GM23338 (cell line): ENCODE measurements at regions not wholly inside any gene's neighbourhood (a gene's known extent, or its start where the extent isn't known, plus 50 kb on each side); places are given as distances from the start of the nearest gene placed in this dataset.

Experiments
- ATAC-seq: fragments of 200-7000 bp; cut with Tn5 transposase; 3 replicates; pipeline ENCODE4 v1.9.1; 2020
- DNase-seq: peaks from one replicate; pipeline ENCODE4 v3.0.0-alpha.2; 2015; ENCODE audit warnings: low spot score
- H2AFZ ChIP-seq: fragments of 200-600 bp; sonication (generic); 2 replicates; pipeline ENCODE4 v1.8.0; 2016; ENCODE audit warnings: antibody characterized with exemption, mild to moderate bottlenecking, moderate library complexity
- H3F3A ChIP-seq: fragments of 200-600 bp; sonication (generic); replicated peaks from 2 replicates; pipeline ENCODE4 v1.8.0; 2017; ENCODE audit warnings: antibody characterized with exemption, mixed run types, low read depth
- H3K27ac ChIP-seq: fragments of 200-600 bp; sonication (generic); 2 replicates; pipeline ENCODE4 v1.6.1; 2016; ENCODE audit warnings: low read depth
- H3K27me3 ChIP-seq: fragments of 200-600 bp; sonication (generic); 2 replicates; pipeline ENCODE4 v1.8.0; 2016; ENCODE audit warnings: mild to moderate bottlenecking, mixed run types, moderate library complexity; ENCODE audit not compliant: insufficient read depth
- H3K36me3 ChIP-seq: fragments of 200-600 bp; sonication (generic); 2 replicates; pipeline ENCODE4 v1.8.0; 2016; ENCODE audit warnings: mild to moderate bottlenecking; ENCODE audit not compliant: insufficient read depth
- H3K4me1 ChIP-seq: fragments of 200-600 bp; sonication (generic); 2 replicates; pipeline ENCODE4 v1.8.0; 2016; ENCODE audit warnings: mild to moderate bottlenecking, moderate library complexity; ENCODE audit not compliant: insufficient read depth
- H3K4me2 ChIP-seq: fragments of 200-600 bp; sonication (generic); 2 replicates; pipeline ENCODE4 v1.7.1; 2017; ENCODE audit warnings: mixed run types
- H3K4me3 ChIP-seq: fragments of 200-600 bp; sonication (generic); 2 replicates; pipeline ENCODE4 v1.6.1; 2016; ENCODE audit warnings: mixed run types
- H3K79me2 ChIP-seq: fragments of 200-600 bp; sonication (generic); replicated peaks from 2 replicates; pipeline ENCODE4 v1.8.0; 2017; ENCODE audit warnings: mild to moderate bottlenecking; ENCODE audit not compliant: insufficient read depth
- H3K9me2 ChIP-seq: fragments of 200-600 bp; sonication (generic); 2 replicates; pipeline ENCODE4 v1.8.0; 2017; ENCODE audit not compliant: insufficient read depth
- H4K20me1 ChIP-seq: fragments of 200-600 bp; sonication (generic); replicated peaks from 2 replicates; pipeline ENCODE4 v1.8.0; 2017; ENCODE audit warnings: mild to moderate bottlenecking; ENCODE audit not compliant: insufficient read depth
- H3K27ac Mint-ChIP-seq: 2 replicates; pipeline ENCODE4 v1.8.0; 2020; ENCODE audit warnings: inconsistent platforms, mild to moderate bottlenecking, moderate library complexity, mixed read lengths
- H3K27me3 Mint-ChIP-seq: 3 replicates; pipeline ENCODE4 v1.8.0; 2022; ENCODE audit warnings: low read depth, mild to moderate bottlenecking, moderate library complexity, mixed read lengths, inconsistent platforms; ENCODE audit not compliant: insufficient read depth, poor library complexity
- H3K36me3 Mint-ChIP-seq: 3 replicates; pipeline ENCODE4 v1.8.0; 2021; ENCODE audit warnings: low read depth, mild to moderate bottlenecking, inconsistent platforms, moderate library complexity, mixed read lengths
- H3K4me1 Mint-ChIP-seq: 3 replicates; pipeline ENCODE4 v1.8.0; 2020; ENCODE audit warnings: mild to moderate bottlenecking, inconsistent platforms, mixed read lengths
- H3K4me3 Mint-ChIP-seq: 3 replicates; pipeline ENCODE4 v1.8.0; 2021; ENCODE audit warnings: moderate library complexity, mild to moderate bottlenecking, inconsistent platforms, mixed read lengths
- H3K9me3 Mint-ChIP-seq: 3 replicates; pipeline ENCODE4 v1.8.0; 2020; ENCODE audit warnings: moderate library complexity, mild to moderate bottlenecking, inconsistent platforms, mixed read lengths
- CREB1 ChIP-seq: fragments of 250-450 bp; sonication (Bioruptor Pico); IDR thresholded peaks from 2 replicates; pipeline ENCODE4 v1.5.0; 2020; ENCODE audit warnings: low read depth, mild to moderate bottlenecking, moderate library complexity
- EZH2 ChIP-seq: fragments of 200-600 bp; sonication (generic); IDR thresholded peaks from one replicate; pipeline ENCODE4 v1.8.0; 2017; ENCODE audit warnings: antibody characterized with exemption, mild to moderate bottlenecking, low read depth; ENCODE audit not compliant: unreplicated experiment
- EZH2phosphoT487 ChIP-seq: fragments of 200-600 bp; sonication (generic); IDR thresholded peaks from one replicate; pipeline ENCODE4 v1.8.1; 2018; ENCODE audit warnings: antibody characterized with exemption; ENCODE audit not compliant: unreplicated experiment
- JUNB ChIP-seq: IDR thresholded peaks from one replicate; pipeline ENCODE4 v1.6.1; 2016; ENCODE audit warnings: antibody characterized with exemption; ENCODE audit not compliant: unreplicated experiment
- NANOG ChIP-seq: IDR thresholded peaks from 2 replicates; pipeline ENCODE4 v1.6.1; 2016; ENCODE audit warnings: antibody characterized with exemption, borderline replicate concordance
- POLR2AphosphoS5 ChIP-seq: IDR thresholded peaks from 2 replicates; pipeline ENCODE4 v1.6.1; 2016; ENCODE audit warnings: antibody characterized with exemption, low read depth
- STAT1 ChIP-seq: IDR thresholded peaks from one replicate; pipeline ENCODE4 v1.6.1; 2016; ENCODE audit warnings: antibody characterized with exemption; ENCODE audit not compliant: unreplicated experiment
- ZNF114 ChIP-seq: fragments of 250-450 bp; sonication (Bioruptor Pico); IDR thresholded peaks from 2 replicates; pipeline ENCODE4 v1.5.0; 2020; ENCODE audit warnings: mild to moderate bottlenecking, moderate library complexity
- ZNF331 ChIP-seq: fragments of 250-450 bp; sonication (Bioruptor Pico); IDR thresholded peaks from 2 replicates; pipeline ENCODE4 v1.5.0; 2020; ENCODE audit warnings: low read depth, mild to moderate bottlenecking, moderate library complexity
- TF ChIP-seq, protein P1 (sequence below), 2 experiments: fragments of 200-600 bp in 1 of 2; sonication (generic) in 1 of 2; conservative IDR thresholded peaks; 2 replicates each; pipeline versions ENCODE4 v1.5.1 to v1.6.1; 2016 to 2017; ENCODE audit warnings: antibody characterized with exemption in 2 of 2, low read depth in 2 of 2, mild to moderate bottlenecking in 2 of 2, moderate library complexity in 1 of 2
- TF ChIP-seq, protein P2 (sequence below): IDR thresholded peaks from 2 replicates; pipeline ENCODE4 v1.6.1; 2016; ENCODE audit warnings: antibody characterized with exemption
- TF ChIP-seq, protein P3 (sequence below): IDR thresholded peaks from one replicate; pipeline ENCODE4 v1.6.1; 2018; ENCODE audit warnings: antibody characterized with exemption; ENCODE audit not compliant: unreplicated experiment
- TF ChIP-seq, protein P4 (sequence below): fragments of 250-450 bp; sonication (Bioruptor Pico); IDR thresholded peaks from 2 replicates; pipeline ENCODE4 v1.5.0; 2020; ENCODE audit warnings: mild to moderate bottlenecking, moderate library complexity

DNA sequence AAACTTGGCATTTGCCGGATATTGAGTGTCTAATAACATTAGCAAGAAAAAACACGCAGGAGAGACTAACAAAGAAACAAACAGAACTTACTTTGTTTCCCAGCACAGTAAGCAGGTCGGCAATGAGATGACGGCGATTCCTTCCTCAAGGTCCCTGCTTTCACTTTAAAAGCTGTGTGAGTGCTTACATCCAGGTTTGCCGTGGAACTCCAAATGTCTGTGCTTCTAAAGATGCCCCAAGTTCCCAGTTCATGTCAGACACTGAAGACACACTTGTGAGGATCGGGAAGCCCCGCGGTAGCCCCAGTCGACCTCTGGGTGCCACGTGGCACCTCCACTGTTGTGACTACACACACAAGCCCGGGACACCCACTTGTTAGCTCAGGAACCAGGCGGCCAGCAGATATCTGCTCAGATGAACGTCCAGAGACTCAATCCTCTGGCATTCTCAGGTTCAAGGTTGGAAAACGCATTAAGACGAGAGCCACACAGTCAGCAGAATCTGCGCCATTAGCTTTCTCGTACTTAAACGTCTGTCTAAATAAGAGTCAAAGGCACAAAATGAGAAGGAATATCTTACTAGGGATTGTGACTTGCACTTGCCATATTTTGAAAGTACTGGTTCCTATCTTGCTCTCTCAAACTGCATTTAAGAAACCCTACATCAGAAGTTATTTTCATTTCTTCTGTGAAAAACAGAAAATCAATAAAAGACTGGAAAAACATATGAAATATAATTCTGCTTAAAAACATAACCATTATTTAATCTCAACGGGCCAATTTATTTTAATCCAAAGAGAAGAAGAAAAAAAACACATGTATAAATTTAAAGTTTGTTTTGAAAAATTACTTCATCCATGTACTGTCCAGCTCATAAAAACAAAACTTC is 207.6 kb upstream of the KLF14 start:
- peak overlapping the region; percentile 16; the same call in 1 of the 2 replicates for H3K4me2 ChIP-seq
- Mint-ChIP-seq H3K4me3 (no peak overlapping the region), H3K36me3 (peaks cover 4% of the 10 kb centered on the region; the same call in 1 of the 3 replicates), H3K27me3 (peaks cover 5% of the 10 kb centered on the region), H3K4me1 (peaks cover 45% of the 10 kb centered on the region), H3K9me3 (no peaks in the 10 kb centered on the region), H3K27ac (peak overlapping the region; percentile 85)
- H3K36me3 ChIP-seq, result no peaks in the 10 kb centered on the region
- DNase-seq (no peak), ATAC-seq (peak; percentile 61)
- H3K79me2 ChIP-seq, result peaks cover 14% of the 10 kb centered on the region; the same call in 1 of the 2 replicates
- H4K20me1 ChIP-seq, result no peaks in the 10 kb centered on the region
- no peaks in the 10 kb centered on the region for H3K27me3 ChIP-seq
- no peak for TF ChIP-seq ZNF114
- TF ChIP-seq CREB1 (CRISPR knock-in tag), result no peak
- TF ChIP-seq JUNB, result no peak
- TF ChIP-seq EZH2, result no peak
- no peak for TF ChIP-seq ZNF331 (CRISPR knock-in tag)
- TF ChIP-seq, protein P1, sequence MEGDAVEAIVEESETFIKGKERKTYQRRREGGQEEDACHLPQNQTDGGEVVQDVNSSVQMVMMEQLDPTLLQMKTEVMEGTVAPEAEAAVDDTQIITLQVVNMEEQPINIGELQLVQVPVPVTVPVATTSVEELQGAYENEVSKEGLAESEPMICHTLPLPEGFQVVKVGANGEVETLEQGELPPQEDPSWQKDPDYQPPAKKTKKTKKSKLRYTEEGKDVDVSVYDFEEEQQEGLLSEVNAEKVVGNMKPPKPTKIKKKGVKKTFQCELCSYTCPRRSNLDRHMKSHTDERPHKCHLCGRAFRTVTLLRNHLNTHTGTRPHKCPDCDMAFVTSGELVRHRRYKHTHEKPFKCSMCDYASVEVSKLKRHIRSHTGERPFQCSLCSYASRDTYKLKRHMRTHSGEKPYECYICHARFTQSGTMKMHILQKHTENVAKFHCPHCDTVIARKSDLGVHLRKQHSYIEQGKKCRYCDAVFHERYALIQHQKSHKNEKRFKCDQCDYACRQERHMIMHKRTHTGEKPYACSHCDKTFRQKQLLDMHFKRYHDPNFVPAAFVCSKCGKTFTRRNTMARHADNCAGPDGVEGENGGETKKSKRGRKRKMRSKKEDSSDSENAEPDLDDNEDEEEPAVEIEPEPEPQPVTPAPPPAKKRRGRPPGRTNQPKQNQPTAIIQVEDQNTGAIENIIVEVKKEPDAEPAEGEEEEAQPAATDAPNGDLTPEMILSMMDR (conservative IDR thresholded peaks at IDR 0.05; ENCODE audit: low read depth in 2 of 2), result no peak
- TF ChIP-seq, protein P2, sequence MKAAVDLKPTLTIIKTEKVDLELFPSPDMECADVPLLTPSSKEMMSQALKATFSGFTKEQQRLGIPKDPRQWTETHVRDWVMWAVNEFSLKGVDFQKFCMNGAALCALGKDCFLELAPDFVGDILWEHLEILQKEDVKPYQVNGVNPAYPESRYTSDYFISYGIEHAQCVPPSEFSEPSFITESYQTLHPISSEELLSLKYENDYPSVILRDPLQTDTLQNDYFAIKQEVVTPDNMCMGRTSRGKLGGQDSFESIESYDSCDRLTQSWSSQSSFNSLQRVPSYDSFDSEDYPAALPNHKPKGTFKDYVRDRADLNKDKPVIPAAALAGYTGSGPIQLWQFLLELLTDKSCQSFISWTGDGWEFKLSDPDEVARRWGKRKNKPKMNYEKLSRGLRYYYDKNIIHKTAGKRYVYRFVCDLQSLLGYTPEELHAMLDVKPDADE, result no peak
- TF ChIP-seq POLR2AphosphoS5, result no peak
- TF ChIP-seq, protein P3, sequence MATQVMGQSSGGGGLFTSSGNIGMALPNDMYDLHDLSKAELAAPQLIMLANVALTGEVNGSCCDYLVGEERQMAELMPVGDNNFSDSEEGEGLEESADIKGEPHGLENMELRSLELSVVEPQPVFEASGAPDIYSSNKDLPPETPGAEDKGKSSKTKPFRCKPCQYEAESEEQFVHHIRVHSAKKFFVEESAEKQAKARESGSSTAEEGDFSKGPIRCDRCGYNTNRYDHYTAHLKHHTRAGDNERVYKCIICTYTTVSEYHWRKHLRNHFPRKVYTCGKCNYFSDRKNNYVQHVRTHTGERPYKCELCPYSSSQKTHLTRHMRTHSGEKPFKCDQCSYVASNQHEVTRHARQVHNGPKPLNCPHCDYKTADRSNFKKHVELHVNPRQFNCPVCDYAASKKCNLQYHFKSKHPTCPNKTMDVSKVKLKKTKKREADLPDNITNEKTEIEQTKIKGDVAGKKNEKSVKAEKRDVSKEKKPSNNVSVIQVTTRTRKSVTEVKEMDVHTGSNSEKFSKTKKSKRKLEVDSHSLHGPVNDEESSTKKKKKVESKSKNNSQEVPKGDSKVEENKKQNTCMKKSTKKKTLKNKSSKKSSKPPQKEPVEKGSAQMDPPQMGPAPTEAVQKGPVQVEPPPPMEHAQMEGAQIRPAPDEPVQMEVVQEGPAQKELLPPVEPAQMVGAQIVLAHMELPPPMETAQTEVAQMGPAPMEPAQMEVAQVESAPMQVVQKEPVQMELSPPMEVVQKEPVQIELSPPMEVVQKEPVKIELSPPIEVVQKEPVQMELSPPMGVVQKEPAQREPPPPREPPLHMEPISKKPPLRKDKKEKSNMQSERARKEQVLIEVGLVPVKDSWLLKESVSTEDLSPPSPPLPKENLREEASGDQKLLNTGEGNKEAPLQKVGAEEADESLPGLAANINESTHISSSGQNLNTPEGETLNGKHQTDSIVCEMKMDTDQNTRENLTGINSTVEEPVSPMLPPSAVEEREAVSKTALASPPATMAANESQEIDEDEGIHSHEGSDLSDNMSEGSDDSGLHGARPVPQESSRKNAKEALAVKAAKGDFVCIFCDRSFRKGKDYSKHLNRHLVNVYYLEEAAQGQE, result no peak
- no peak for TF ChIP-seq NANOG
- no peak for TF ChIP-seq EZH2phosphoT487
- no peak for TF ChIP-seq STAT1
- TF ChIP-seq, protein P4, sequence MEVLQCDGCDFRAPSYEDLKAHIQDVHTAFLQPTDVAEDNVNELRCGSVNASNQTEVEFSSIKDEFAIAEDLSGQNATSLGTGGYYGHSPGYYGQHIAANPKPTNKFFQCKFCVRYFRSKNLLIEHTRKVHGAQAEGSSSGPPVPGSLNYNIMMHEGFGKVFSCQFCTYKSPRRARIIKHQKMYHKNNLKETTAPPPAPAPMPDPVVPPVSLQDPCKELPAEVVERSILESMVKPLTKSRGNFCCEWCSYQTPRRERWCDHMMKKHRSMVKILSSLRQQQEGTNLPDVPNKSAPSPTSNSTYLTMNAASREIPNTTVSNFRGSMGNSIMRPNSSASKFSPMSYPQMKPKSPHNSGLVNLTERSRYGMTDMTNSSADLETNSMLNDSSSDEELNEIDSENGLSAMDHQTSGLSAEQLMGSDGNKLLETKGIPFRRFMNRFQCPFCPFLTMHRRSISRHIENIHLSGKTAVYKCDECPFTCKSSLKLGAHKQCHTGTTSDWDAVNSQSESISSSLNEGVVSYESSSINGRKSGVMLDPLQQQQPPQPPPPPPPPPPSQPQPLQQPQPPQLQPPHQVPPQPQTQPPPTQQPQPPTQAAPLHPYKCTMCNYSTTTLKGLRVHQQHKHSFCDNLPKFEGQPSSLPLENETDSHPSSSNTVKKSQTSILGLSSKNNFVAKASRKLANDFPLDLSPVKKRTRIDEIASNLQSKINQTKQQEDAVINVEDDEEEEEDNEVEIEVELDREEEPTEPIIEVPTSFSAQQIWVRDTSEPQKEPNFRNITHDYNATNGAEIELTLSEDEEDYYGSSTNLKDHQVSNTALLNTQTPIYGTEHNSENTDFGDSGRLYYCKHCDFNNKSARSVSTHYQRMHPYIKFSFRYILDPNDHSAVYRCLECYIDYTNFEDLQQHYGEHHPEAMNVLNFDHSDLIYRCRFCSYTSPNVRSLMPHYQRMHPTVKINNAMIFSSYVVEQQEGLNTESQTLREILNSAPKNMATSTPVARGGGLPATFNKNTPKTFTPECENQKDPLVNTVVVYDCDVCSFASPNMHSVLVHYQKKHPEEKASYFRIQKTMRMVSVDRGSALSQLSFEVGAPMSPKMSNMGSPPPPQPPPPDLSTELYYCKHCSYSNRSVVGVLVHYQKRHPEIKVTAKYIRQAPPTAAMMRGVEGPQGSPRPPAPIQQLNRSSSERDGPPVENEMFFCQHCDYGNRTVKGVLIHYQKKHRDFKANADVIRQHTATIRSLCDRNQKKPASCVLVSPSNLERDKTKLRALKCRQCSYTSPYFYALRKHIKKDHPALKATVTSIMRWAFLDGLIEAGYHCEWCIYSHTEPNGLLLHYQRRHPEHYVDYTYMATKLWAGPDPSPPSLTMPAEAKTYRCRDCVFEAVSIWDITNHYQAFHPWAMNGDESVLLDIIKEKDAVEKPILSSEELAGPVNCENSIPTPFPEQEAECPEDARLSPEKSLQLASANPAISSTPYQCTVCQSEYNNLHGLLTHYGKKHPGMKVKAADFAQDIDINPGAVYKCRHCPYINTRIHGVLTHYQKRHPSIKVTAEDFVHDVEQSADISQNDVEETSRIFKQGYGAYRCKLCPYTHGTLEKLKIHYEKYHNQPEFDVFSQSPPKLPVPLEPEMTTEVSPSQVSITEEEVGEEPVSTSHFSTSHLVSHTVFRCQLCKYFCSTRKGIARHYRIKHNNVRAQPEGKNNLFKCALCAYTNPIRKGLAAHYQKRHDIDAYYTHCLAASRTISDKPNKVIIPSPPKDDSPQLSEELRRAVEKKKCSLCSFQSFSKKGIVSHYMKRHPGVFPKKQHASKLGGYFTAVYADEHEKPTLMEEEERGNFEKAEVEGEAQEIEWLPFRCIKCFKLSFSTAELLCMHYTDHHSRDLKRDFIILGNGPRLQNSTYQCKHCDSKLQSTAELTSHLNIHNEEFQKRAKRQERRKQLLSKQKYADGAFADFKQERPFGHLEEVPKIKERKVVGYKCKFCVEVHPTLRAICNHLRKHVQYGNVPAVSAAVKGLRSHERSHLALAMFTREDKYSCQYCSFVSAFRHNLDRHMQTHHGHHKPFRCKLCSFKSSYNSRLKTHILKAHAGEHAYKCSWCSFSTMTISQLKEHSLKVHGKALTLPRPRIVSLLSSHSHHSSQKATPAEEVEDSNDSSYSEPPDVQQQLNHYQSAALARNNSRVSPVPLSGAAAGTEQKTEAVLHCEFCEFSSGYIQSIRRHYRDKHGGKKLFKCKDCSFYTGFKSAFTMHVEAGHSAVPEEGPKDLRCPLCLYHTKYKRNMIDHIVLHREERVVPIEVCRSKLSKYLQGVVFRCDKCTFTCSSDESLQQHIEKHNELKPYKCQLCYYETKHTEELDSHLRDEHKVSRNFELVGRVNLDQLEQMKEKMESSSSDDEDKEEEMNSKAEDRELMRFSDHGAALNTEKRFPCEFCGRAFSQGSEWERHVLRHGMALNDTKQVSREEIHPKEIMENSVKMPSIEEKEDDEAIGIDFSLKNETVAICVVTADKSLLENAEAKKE, result no peak
- no peak overlapping the region for H2AFZ ChIP-seq
- H3K4me1 ChIP-seq, result peaks cover 37% of the 10 kb centered on the region
- H3K4me3 ChIP-seq, result no peak overlapping the region
- H3K27ac ChIP-seq, result peak overlapping the region; percentile 23; the same call in 1 of the 2 replicates
- no peaks in the 10 kb centered on the region for H3F3A ChIP-seq
- H3K9me2 ChIP-seq, result no peaks in the 10 kb centered on the region
